H1 (cell line): ENCODE measurements at regions not wholly inside any gene's neighbourhood (a gene's known extent, or its start where the extent isn't known, plus 50 kb on each side); places are given as distances from the start of the nearest gene placed in this dataset.
"Not testable (repeated sequence)": the region's sequence is repeated elsewhere in the genome, so short reads cannot be mapped to it uniquely, and the experiment has no call there.

Experiments used
- CTCF ChIA-PET: fragments of 300-600 bp; sonication (Branson Sonifier 250); formaldehyde crosslinking; loops from one replicate; lab custom pipeline; 2021; ENCODE audit not compliant: partially characterized antibody; lab: Charles Lee
- POLR2A ChIA-PET: fragments of 300-600 bp; sonication (Branson Sonifier 250); formaldehyde crosslinking; loops from one replicate; lab custom pipeline; 2021; ENCODE audit warnings: inconsistent platforms; ENCODE audit not compliant: partially characterized antibody; lab: Charles Lee
- DNase-seq, 2 experiments: peaks; one replicate each; pipeline versions ENCODE4 v3.0.0 to v3.0.0-alpha.2; 2010 to 2022; ENCODE audit warnings: low spot score in 2 of 2, low read depth in 1 of 2, mixed read lengths in 1 of 2
- FAIRE-seq: peaks from 2 replicates; lab custom pipeline; 2011; peaks lifted over from hg19 to GRCh38; lab: Jason Lieb, UNC
- H2AFZ ChIP-seq: 2 replicates; pipeline ENCODE4 v1.8.1; 2012; ENCODE audit warnings: low read length, inconsistent platforms
- H2AK5ac ChIP-seq: 2 replicates; pipeline ENCODE4 v1.6.1; 2013; ENCODE audit warnings: low read depth, low read length
- H2BK120ac ChIP-seq: replicated peaks from 2 replicates; pipeline ENCODE3; 2013; ENCODE audit warnings: low read depth, low read length, inconsistent platforms
- H2BK12ac ChIP-seq: 2 replicates; pipeline ENCODE4 v1.6.1; 2013; ENCODE audit warnings: low read depth, low read length
- H2BK15ac ChIP-seq: 2 replicates; pipeline ENCODE4 v1.6.1; 2013; ENCODE audit warnings: low read length
- H2BK20ac ChIP-seq: 2 replicates; pipeline ENCODE4 v1.6.1; 2013; ENCODE audit warnings: low read length
- H2BK5ac ChIP-seq: 2 replicates; pipeline ENCODE4 v1.6.1; 2013; ENCODE audit warnings: low read depth, low read length
- H3K14ac ChIP-seq: 2 replicates; pipeline ENCODE4 v1.6.1; 2013; ENCODE audit warnings: inconsistent platforms; ENCODE audit not compliant: insufficient read length
- H3K18ac ChIP-seq: 2 replicates; pipeline ENCODE4 v1.6.1; 2013; ENCODE audit warnings: low read length; ENCODE audit errors: extremely low read depth
- H3K23ac ChIP-seq: 2 replicates; pipeline ENCODE4 v1.6.1; 2013; ENCODE audit warnings: inconsistent platforms; ENCODE audit not compliant: insufficient read length
- H3K23me2 ChIP-seq: 2 replicates; pipeline ENCODE4 v1.6.1; 2013; ENCODE audit warnings: low read depth, low read length
- H3K27ac ChIP-seq: 2 replicates; pipeline ENCODE4 v1.6.1; 2011; ENCODE audit warnings: low read depth, low read length, inconsistent platforms
- H3K27me3 ChIP-seq, 4 experiments: replicated peaks in 1 of 4; 1 replicate in 1 of 4; 2 replicates in 3 of 4; pipeline versions ENCODE4 v1.6.1 to v1.8.1; 2011 to 2013; ENCODE audit warnings: low read length in 3 of 4, mild to moderate bottlenecking in 3 of 4, inconsistent platforms in 2 of 4, mixed read lengths in 2 of 4, moderate library complexity in 1 of 4; ENCODE audit not compliant: control insufficient read depth in 3 of 4, insufficient read depth in 3 of 4; ENCODE audit errors: extremely low read depth in 1 of 4
- H3K36me3 ChIP-seq, 4 experiments: 2 replicates each; pipeline versions ENCODE4 v1.6.1 to v1.8.1; 2011 to 2013; ENCODE audit warnings: mild to moderate bottlenecking in 4 of 4, low read length in 3 of 4, moderate library complexity in 2 of 4, control low read depth in 1 of 4, inconsistent platforms in 1 of 4; ENCODE audit not compliant: insufficient read depth in 4 of 4, control insufficient read depth in 2 of 4
- H3K4ac ChIP-seq: replicated peaks from 2 replicates; pipeline ENCODE3; 2013; ENCODE audit warnings: low read length, low read depth, mixed read lengths, inconsistent platforms; ENCODE audit not compliant: insufficient read length
- H3K4me1 ChIP-seq, 4 experiments: replicated peaks in 1 of 4; 1 replicate in 1 of 4; 2 replicates in 3 of 4; pipeline versions ENCODE4 v1.6.1 to v1.8.1; 2011 to 2013; ENCODE audit warnings: low read length in 3 of 4, inconsistent platforms in 2 of 4, mixed read lengths in 1 of 4; ENCODE audit not compliant: insufficient read depth in 4 of 4, control insufficient read depth in 3 of 4
- H3K4me2 ChIP-seq, 2 experiments: 2 replicates each; pipeline versions ENCODE4 v1.6.1 to v1.8.1; 2011 to 2013; ENCODE audit warnings: low read depth in 2 of 2, low read length in 2 of 2, control low read depth in 1 of 2, inconsistent platforms in 1 of 2, mild to moderate bottlenecking in 1 of 2; ENCODE audit not compliant: insufficient read depth in 1 of 2
- H3K4me3 ChIP-seq, 4 experiments: fragments of 200-600, 300-600 bp in 1 of 4; sonication (generic), shearing (Covaris generic), sonication (Bioruptor Twin) in 1 of 4; 2 replicates each; pipeline versions ENCODE4 v1.5.1 to v1.8.1; 2011 to 2016; ENCODE audit warnings: low read length in 4 of 4, low read depth in 3 of 4, control low read depth in 2 of 4, inconsistent platforms in 2 of 4, mild to moderate bottlenecking in 2 of 4, mixed read lengths in 1 of 4, moderate library complexity in 1 of 4; ENCODE audit not compliant: insufficient read depth in 2 of 4; ENCODE audit errors: extremely low read depth in 1 of 4
- H3K56ac ChIP-seq: replicated peaks from 2 replicates; pipeline ENCODE3; 2013; ENCODE audit warnings: low read depth, mild to moderate bottlenecking, mixed read lengths, low read length, inconsistent platforms; ENCODE audit not compliant: insufficient read length
- H3K79me1 ChIP-seq: 2 replicates; pipeline ENCODE4 v1.6.1; 2013; ENCODE audit warnings: low read depth, low read length, control low read depth
- H3K79me2 ChIP-seq, 2 experiments: 2 replicates each; pipeline versions ENCODE4 v1.6.1 to v1.8.1; 2012 to 2013; ENCODE audit warnings: low read length in 2 of 2, mild to moderate bottlenecking in 2 of 2, inconsistent platforms in 1 of 2; ENCODE audit not compliant: insufficient read depth in 2 of 2, control insufficient read depth in 1 of 2
- H3K9ac ChIP-seq, 4 experiments: replicated peaks in 1 of 4; 1 replicate in 1 of 4; 2 replicates in 3 of 4; pipeline versions ENCODE4 v1.6.1 to v1.8.1; 2011 to 2013; ENCODE audit warnings: low read depth in 3 of 4, low read length in 3 of 4, control low read depth in 2 of 4, mild to moderate bottlenecking in 2 of 4, moderate library complexity in 2 of 4, inconsistent platforms in 1 of 4; ENCODE audit errors: extremely low read depth in 1 of 4
- H3K9me3 ChIP-seq, 2 experiments: 2 replicates each; pipeline versions ENCODE4 v1.6.1 to v1.8.1; 2012 to 2013; ENCODE audit warnings: mild to moderate bottlenecking in 2 of 2, moderate library complexity in 2 of 2, control low read depth in 1 of 2, inconsistent platforms in 1 of 2, low read depth in 1 of 2, low read length in 1 of 2, mixed read lengths in 1 of 2; ENCODE audit not compliant: insufficient read depth in 2 of 2
- H4K20me1 ChIP-seq, 2 experiments: replicated peaks in 1 of 2; 2 replicates each; pipeline versions ENCODE3 to v1.8.1; 2011 to 2013; ENCODE audit warnings: inconsistent platforms in 2 of 2, low read length in 2 of 2, mild to moderate bottlenecking in 1 of 2; ENCODE audit not compliant: insufficient read depth in 2 of 2, control insufficient read depth in 1 of 2
- H4K5ac ChIP-seq: 2 replicates; pipeline ENCODE4 v1.6.1; 2013; ENCODE audit warnings: low read length, low read depth, mixed read lengths, inconsistent platforms; ENCODE audit not compliant: insufficient read length
- H4K8ac ChIP-seq: 2 replicates; pipeline ENCODE4 v1.8.0; 2013; ENCODE audit warnings: mild to moderate bottlenecking, moderate library complexity, low read length, inconsistent platforms; ENCODE audit not compliant: insufficient read depth; ENCODE audit errors: extremely low read depth
- H4K91ac ChIP-seq: replicated peaks from 2 replicates; pipeline ENCODE3; 2013; ENCODE audit warnings: low read length, mixed read lengths, inconsistent platforms; ENCODE audit not compliant: insufficient read length
- WGBS, 2 experiments: shearing (Covaris generic) in 1 of 2; methylation state at CpG; one replicate each; pipeline versions ENCODE4 v1.1.6 to v1.1.7; 2013 to 2015; ENCODE audit warnings: low lambda C conversion rate in 2 of 2, mixed read lengths in 2 of 2, inconsistent platforms in 1 of 2, low coverage in 1 of 2, missing lambda C conversion rate in 1 of 2; ENCODE audit not compliant: insufficient replicate concordance in 2 of 2, insufficient coverage in 1 of 2, insufficient read length in 1 of 2; ENCODE audit errors: extremely low coverage in 1 of 2, missing lambda C conversion rate in 1 of 2; 5-methylcytosine and 5-hydroxymethylcytosine counted together

DNA sequence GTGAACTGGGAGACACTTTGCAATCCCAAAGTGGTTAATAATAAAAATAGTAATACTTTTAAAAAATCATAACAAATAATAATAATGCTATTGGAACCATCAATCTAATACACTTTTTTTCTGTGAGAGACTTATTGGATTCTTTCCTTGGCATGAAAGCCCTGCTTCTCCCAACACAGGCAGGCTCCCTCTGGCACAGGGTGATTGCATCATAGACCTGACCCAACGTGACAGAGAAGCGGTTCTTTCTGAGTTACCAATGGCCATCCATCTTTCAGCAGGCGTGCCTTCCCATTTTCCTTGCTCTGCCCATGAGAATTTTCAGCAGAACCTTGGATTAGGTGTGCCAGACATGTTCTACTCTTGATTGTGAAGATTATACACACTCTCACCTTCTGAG, 242.6 kb upstream of the PLGLB2 start:
- H3K18ac ChIP-seq, H3K79me2 ChIP-seq, H3K4me3 ChIP-seq, H4K5ac ChIP-seq, H3K23ac ChIP-seq, H2AK5ac ChIP-seq, FAIRE-seq, H3K23me2 ChIP-seq, H4K8ac ChIP-seq, H3K4ac ChIP-seq, H3K79me1 ChIP-seq, H2BK120ac ChIP-seq, H3K9ac ChIP-seq, H2AFZ ChIP-seq, H2BK15ac ChIP-seq, H3K9me3 ChIP-seq, H3K4me2 ChIP-seq, H3K14ac ChIP-seq, CTCF ChIA-PET, H3K27ac ChIP-seq, H4K91ac ChIP-seq, H3K27me3 ChIP-seq, H2BK12ac ChIP-seq, DNase-seq, H3K4me1 ChIP-seq, H4K20me1 ChIP-seq, H3K56ac ChIP-seq, H3K36me3 ChIP-seq, H2BK20ac ChIP-seq, H2BK5ac ChIP-seq, POLR2A ChIA-PET: not testable (repeated sequence)
- no CpG with 5 or more reads among the region's 3 CpGs for WGBS, 2 experiments

DNA sequence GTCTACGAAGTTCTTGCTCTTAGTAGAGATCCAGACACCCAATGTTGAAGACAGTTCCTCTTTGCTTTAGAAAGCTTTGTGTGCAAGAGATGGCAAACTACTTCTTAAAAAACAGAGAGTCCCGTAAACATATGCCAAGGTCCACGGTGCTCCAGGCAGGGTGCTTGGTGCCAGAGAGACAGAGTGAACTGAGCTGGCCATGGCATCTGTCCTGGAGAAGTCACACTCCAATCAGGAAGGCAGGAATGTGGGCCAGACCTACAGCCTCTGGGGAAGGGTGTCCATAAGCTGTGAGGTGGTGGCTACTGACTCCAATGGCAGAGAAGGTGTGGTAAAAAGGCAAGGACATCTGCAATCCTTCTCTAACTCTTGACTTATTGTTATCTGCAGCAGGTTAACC, 242.0 kb upstream of the PLGLB2 start:
- H3K4ac ChIP-seq, H3K27ac ChIP-seq, H3K56ac ChIP-seq, H2BK5ac ChIP-seq, H3K79me1 ChIP-seq, H3K14ac ChIP-seq, H2BK120ac ChIP-seq, H3K79me2 ChIP-seq, H3K23ac ChIP-seq, H3K9ac ChIP-seq, H3K4me3 ChIP-seq, H2AK5ac ChIP-seq, H2BK12ac ChIP-seq, H3K36me3 ChIP-seq, H3K9me3 ChIP-seq, H3K27me3 ChIP-seq, H4K91ac ChIP-seq, H3K4me2 ChIP-seq, H4K20me1 ChIP-seq, H3K4me1 ChIP-seq, H4K8ac ChIP-seq, H2BK20ac ChIP-seq, H2AFZ ChIP-seq, H3K23me2 ChIP-seq, DNase-seq, POLR2A ChIA-PET, H2BK15ac ChIP-seq, H3K18ac ChIP-seq, H4K5ac ChIP-seq, CTCF ChIA-PET, FAIRE-seq: not testable (repeated sequence)
- no CpG with 5 or more reads among the region's 3 CpGs for WGBS, 2 experiments
